HL-60 (cell line): ENCODE measurements at regions not wholly inside any gene's neighbourhood (a gene's known extent, or its start where the extent isn't known, plus 50 kb on each side); places are given as distances from the start of the nearest gene placed in this dataset.

Source experiments
- CTCF ChIP-seq: IDR thresholded peaks from one replicate; pipeline ENCODE4 v1.5.1; 2011; ENCODE audit warnings: low read length, control low read depth, inconsistent platforms; ENCODE audit not compliant: insufficient read depth
- POLR2AphosphoS5 ChIP-seq: IDR thresholded peaks from 2 replicates; pipeline ENCODE4 v1.6.1; 2012; ENCODE audit warnings: low read depth

GRCh38 chr15:79677241-79677640, 219.6 kb downstream of the MTHFS start:
- TF ChIP-seq CTCF (no peak), POLR2AphosphoS5 (no peak)
